Endothelial cell of umbilical vein (primary cell): ENCODE measurements at regions not wholly inside any gene's neighbourhood (a gene's known extent, or its start where the extent isn't known, plus 50 kb on each side); places are given as distances from the start of the nearest gene placed in this dataset.

Experiments
- BruUV-seq: library from RNA; stranded (reverse); fragments of 400-500 nt; replicated peaks from 2 replicates; lab custom pipeline; 2021; lab: Mats Ljungman, UMichigan
- CTCF ChIA-PET: fragments of 300-600, 350-600 bp; sonication (Branson Sonifier 250); formaldehyde crosslinking; loops from one replicate; lab custom pipeline; 2021; ENCODE audit warnings: antibody characterized with exemption, inconsistent platforms; lab: Charles Lee
- POLR2A ChIA-PET: fragments of 300-600, 350-600 bp; sonication (Branson Sonifier 250); formaldehyde crosslinking; loops from one replicate; lab custom pipeline; 2021; ENCODE audit warnings: antibody characterized with exemption, inconsistent platforms; lab: Charles Lee
- DNase-seq: peaks from one replicate; pipeline ENCODE4 v3.0.0-alpha.2; 2011; ENCODE audit warnings: low read depth, low spot score
- FAIRE-seq: peaks from 2 replicates; lab custom pipeline; 2011; peaks lifted over from hg19 to GRCh38; lab: Jason Lieb, UNC
- H2AFZ ChIP-seq: 2 replicates; pipeline ENCODE4 v1.6.0; 2012; ENCODE audit warnings: low read depth, low read length, control low read depth, inconsistent platforms
- H3K27ac ChIP-seq: 2 replicates; pipeline ENCODE4 v1.5.1; 2011; ENCODE audit warnings: low read depth, mild to moderate bottlenecking, control low read depth, low read length, moderate library complexity; ENCODE audit not compliant: insufficient read depth
- H3K27me3 ChIP-seq, 2 experiments: 2 replicates each; pipeline versions ENCODE4 v1.6.0 to v1.6.1; 2011; ENCODE audit warnings: low read length in 2 of 2, mixed read lengths in 1 of 2; ENCODE audit not compliant: control insufficient read depth in 2 of 2, insufficient read depth in 2 of 2
- H3K36me3 ChIP-seq, 2 experiments: 2 replicates in 1 of 2; 3 replicates in 1 of 2; pipeline ENCODE4 v1.5.1; 2011; ENCODE audit warnings: low read length in 2 of 2, mild to moderate bottlenecking in 1 of 2, moderate library complexity in 1 of 2; ENCODE audit not compliant: control insufficient read depth in 2 of 2, insufficient read depth in 2 of 2; ENCODE audit errors: extremely low read depth in 1 of 2
- H3K4me1 ChIP-seq: 3 replicates; pipeline ENCODE4 v1.5.1; 2011; ENCODE audit warnings: mild to moderate bottlenecking, low read length; ENCODE audit not compliant: control insufficient read depth, insufficient read depth; ENCODE audit errors: extremely low read depth
- H3K4me2 ChIP-seq: 2 replicates; pipeline ENCODE4 v1.6.1; 2011; ENCODE audit warnings: low read length, control low read depth, mixed read lengths; ENCODE audit not compliant: insufficient read depth
- H3K4me3 ChIP-seq, 3 experiments: fragments of 200-600 bp in 1 of 3; sonication (generic), shearing (Covaris generic) in 1 of 3; replicated peaks in 1 of 3; 2 replicates each; pipeline ENCODE4 v1.5.1; 2011 to 2016; ENCODE audit warnings: control low read depth in 3 of 3, low read length in 3 of 3, mild to moderate bottlenecking in 2 of 3, inconsistent platforms in 1 of 3, low read depth in 1 of 3, moderate library complexity in 1 of 3; ENCODE audit not compliant: insufficient read depth in 1 of 3
- H3K79me2 ChIP-seq: 2 replicates; pipeline ENCODE4 v1.6.0; 2012; ENCODE audit warnings: low read length, inconsistent platforms; ENCODE audit not compliant: control insufficient read depth, insufficient read depth
- H3K9ac ChIP-seq: replicated peaks from 2 replicates; pipeline ENCODE3; 2011; ENCODE audit warnings: low read length, control low read depth; ENCODE audit not compliant: insufficient read depth; ENCODE audit errors: extremely low read depth
- H3K9me1 ChIP-seq: replicated peaks from 3 replicates; pipeline ENCODE4 v1.6.0; 2011; ENCODE audit warnings: mild to moderate bottlenecking, low read length; ENCODE audit not compliant: control insufficient read depth, insufficient read depth; ENCODE audit errors: extremely low read depth
- H3K9me3 ChIP-seq: replicated peaks from 2 replicates; pipeline ENCODE4 v1.5.1; 2012; ENCODE audit warnings: low read length, inconsistent platforms; ENCODE audit not compliant: control insufficient read depth, insufficient read depth
- H4K20me1 ChIP-seq: replicated peaks from 2 replicates; pipeline ENCODE3; 2011; ENCODE audit warnings: mild to moderate bottlenecking, low read length; ENCODE audit not compliant: control insufficient read depth, insufficient read depth; ENCODE audit errors: extremely low read depth
- CTCF ChIP-seq, 2 donors: IDR thresholded peaks; 1 replicate in 1 of 2; 2 replicates in 1 of 2; pipeline ENCODE4 v1.5.1; 2011; ENCODE audit warnings: low read length in 2 of 2, mild to moderate bottlenecking in 2 of 2, moderate library complexity in 2 of 2, control low read depth in 1 of 2, inconsistent platforms in 1 of 2, low read depth in 1 of 2; ENCODE audit not compliant: insufficient read depth in 1 of 2; ENCODE audit errors: extremely low read depth in 1 of 2
- EZH2 ChIP-seq: IDR thresholded peaks from 2 replicates; pipeline ENCODE4 v1.6.1; 2012; ENCODE audit warnings: borderline replicate concordance, low read depth, mild to moderate bottlenecking, moderate library complexity, low read length, inconsistent platforms; ENCODE audit not compliant: severe bottlenecking
- FOS ChIP-seq: IDR thresholded peaks from 2 replicates; pipeline ENCODE4 v1.6.1; 2011; ENCODE audit warnings: mild to moderate bottlenecking, low read length, moderate library complexity, borderline replicate concordance; ENCODE audit not compliant: insufficient read depth
- GATA2 ChIP-seq: IDR thresholded peaks from 2 replicates; pipeline ENCODE4 v1.7.0; 2011; ENCODE audit warnings: low read depth, mild to moderate bottlenecking, moderate library complexity, mixed read lengths, low read length; ENCODE audit not compliant: insufficient read length, insufficient read depth
- JUN ChIP-seq: IDR thresholded peaks from 2 replicates; pipeline ENCODE4 v1.6.1; 2011; ENCODE audit warnings: borderline replicate concordance, low read depth; ENCODE audit not compliant: insufficient read length, insufficient read depth
- MAX ChIP-seq: IDR thresholded peaks from 2 replicates; pipeline ENCODE4 v1.6.1; 2011; ENCODE audit not compliant: insufficient read depth, insufficient read length
- MYC ChIP-seq: IDR thresholded peaks from one replicate; pipeline ENCODE4 v1.6.1; 2011; ENCODE audit warnings: mild to moderate bottlenecking, low read depth, low read length
- POLR2A ChIP-seq: IDR thresholded peaks from 2 replicates; pipeline ENCODE4 v1.6.1; 2012; ENCODE audit warnings: low read depth, mild to moderate bottlenecking, control low read depth, low read length
- POLR2AphosphoS5 ChIP-seq: IDR thresholded peaks from 2 replicates; pipeline ENCODE4 v1.6.1; 2012; ENCODE audit warnings: low read depth, mild to moderate bottlenecking, control low read depth, low read length, moderate library complexity; ENCODE audit not compliant: insufficient read depth
- dilution Hi-C: fragments of 300-500 bp; cut with MboI; formaldehyde crosslinking; loops from one replicate; pipeline ENCODE4 v1.15.0; 2019; ENCODE audit warnings: low sequenced_read_pairs; ENCODE audit not compliant: extremely low pct_ligation_motif_present
- intact Hi-C: fragments of 100-400 bp; cut with micrococcal nuclease; formaldehyde crosslinking; loops from one replicate; pipeline ENCODE4 v1.10.0; 2022

- H3K9ac ChIP-seq = no peak overlapping the region
- FAIRE-seq (no peak), DNase-seq (peak; percentile 69)
- no peak overlapping the region for H3K4me3 ChIP-seq
- no peaks in the 10 kb centered on the region for H3K79me2 ChIP-seq
- no peak overlapping the region for H3K4me2 ChIP-seq
- no peaks in the 10 kb centered on the region for H3K9me3 ChIP-seq
- TF ChIP-seq MYC = no peak
- no peak for TF ChIP-seq FOS
- no peak for TF ChIP-seq EZH2
- no peak for TF ChIP-seq CTCF (IDR thresholded peaks at IDR 0.05; ENCODE audit: extremely low read depth in 1 of 2, insufficient read depth in 1 of 2, low read depth in 1 of 2, low read length in 2 of 2)
- no peak for TF ChIP-seq POLR2A
- no peak for TF ChIP-seq JUN
- no peak for TF ChIP-seq MAX
- TF ChIP-seq GATA2 = no peak
- no peak for TF ChIP-seq POLR2AphosphoS5
- no peak overlapping the region for H3K27ac ChIP-seq
- H2AFZ ChIP-seq = no peak overlapping the region
- ChIA-PET POLR2A (no interaction called here), CTCF (no interaction called here)
- H4K20me1 ChIP-seq = no peaks in the 10 kb centered on the region
- BruUV-seq = no TSS peak
- dilution Hi-C loops = no loop called here
- intact Hi-C loops = no loop called here
- no peaks in the 10 kb centered on the region for H3K36me3 ChIP-seq
- no peaks in the 10 kb centered on the region for H3K27me3 ChIP-seq
- H3K4me1 ChIP-seq = no peaks in the 10 kb centered on the region
- no peaks in the 10 kb centered on the region for H3K9me1 ChIP-seq
Observed at GRCh38 chr4:186932631-186933187, 209.1 kb upstream of the FAT1 start.
